CD4-positive, alpha-beta T cell (primary cell): ENCODE measurements at regions not wholly inside any gene's neighbourhood (a gene's known extent, or its start where the extent isn't known, plus 50 kb on each side); places are given as distances from the start of the nearest gene placed in this dataset.

Experiments
- ATAC-seq: fragments of 200-7000 bp; cut with Tn5 transposase; one replicate; pipeline ENCODE4 v1.10.0; 2022; ENCODE audit warnings: mild to moderate bottlenecking; ENCODE audit not compliant: poor library complexity
- CTCF ChIA-PET: fragments of 350-600 bp; sonication (Branson Sonifier 250); formaldehyde crosslinking; loops from one replicate; lab custom pipeline; 2021; ENCODE audit warnings: antibody characterized with exemption, inconsistent platforms; lab: Charles Lee
- POLR2A ChIA-PET: fragments of 350-600 bp; sonication (Branson Sonifier 250); formaldehyde crosslinking; loops from one replicate; lab custom pipeline; 2021; ENCODE audit warnings: antibody characterized with exemption, inconsistent platforms; lab: Charles Lee
- DNase-seq, 14 experiments: peaks; one replicate each; pipeline ENCODE4 v3.0.0-alpha.2; 2013 to 2020; ENCODE audit warnings: mixed read lengths in 2 of 14
- H3K27ac ChIP-seq, 2 donors: one replicate each; pipeline versions ENCODE4 v1.5.1 to v1.7.0; 2013; ENCODE audit warnings: low read length in 2 of 2, low read depth in 1 of 2, mild to moderate bottlenecking in 1 of 2
- H3K27me3 ChIP-seq, 2 experiments: 1 replicate in 1 of 2; 2 replicates in 1 of 2; pipeline versions ENCODE4 v1.6.1 to v1.7.0; 2013; ENCODE audit warnings: low read length in 2 of 2, control low read depth in 1 of 2, mild to moderate bottlenecking in 1 of 2, moderate library complexity in 1 of 2; ENCODE audit not compliant: insufficient read depth in 2 of 2, control insufficient read depth in 1 of 2
- H3K36me3 ChIP-seq: one replicate; pipeline ENCODE4 v1.6.1; 2013; ENCODE audit warnings: low read length, control low read depth; ENCODE audit not compliant: insufficient read depth
- H3K4me1 ChIP-seq: one replicate; pipeline ENCODE4 v1.6.1; 2013; ENCODE audit warnings: low read length, control low read depth; ENCODE audit not compliant: insufficient read depth
- H3K4me3 ChIP-seq: one replicate; pipeline ENCODE4 v1.5.1; 2013; ENCODE audit warnings: mild to moderate bottlenecking, low read length, moderate library complexity
- H3K9me3 ChIP-seq, 2 experiments: 1 replicate in 1 of 2; 2 replicates in 1 of 2; pipeline versions ENCODE4 v1.6.1 to v1.7.0; 2013; ENCODE audit warnings: low read length in 2 of 2, mild to moderate bottlenecking in 2 of 2, control low read depth in 1 of 2, moderate library complexity in 1 of 2; ENCODE audit not compliant: control insufficient read depth in 1 of 2, insufficient read depth in 1 of 2
- H3K27ac Mint-ChIP-seq: one replicate; pipeline ENCODE4 v1.8.0; 2020; ENCODE audit warnings: mixed read lengths
- H3K27me3 Mint-ChIP-seq: one replicate; pipeline ENCODE4 v1.8.0; 2021; ENCODE audit warnings: mixed read lengths
- H3K36me3 Mint-ChIP-seq: one replicate; pipeline ENCODE4 v1.8.0; 2021; ENCODE audit warnings: low read depth, mixed read lengths
- H3K4me1 Mint-ChIP-seq: one replicate; pipeline ENCODE4 v1.8.0; 2021; ENCODE audit warnings: low read depth, mixed read lengths
- H3K4me3 Mint-ChIP-seq: one replicate; pipeline ENCODE4 v1.8.0; 2020; ENCODE audit warnings: mild to moderate bottlenecking, mixed read lengths
- H3K9me3 Mint-ChIP-seq: one replicate; pipeline ENCODE4 v1.8.0; 2020; ENCODE audit warnings: mixed read lengths
- CTCF ChIP-seq: fragments of 200-600 bp; IDR thresholded peaks from one replicate; pipeline ENCODE4 v1.8.0; 2022; ENCODE audit warnings: antibody characterized with exemption, mild to moderate bottlenecking
- intact Hi-C, 2 experiments: fragments of 100-400 bp; cut with DNase I in 1 of 2; cut with micrococcal nuclease in 1 of 2; formaldehyde crosslinking; loops; one replicate each; pipeline versions ENCODE4 v1.15.1 to v1.9.0; 2023 to 2025; cut with DNase I, micrococcal nuclease

GRCh38 chr1:90475631-90476030 lies 241.5 kb downstream of the BARHL2 start:
- Mint-ChIP-seq H3K4me3 (no peak overlapping the region), H3K27me3 (no peaks in the 10 kb centered on the region), H3K36me3 (no peaks in the 10 kb centered on the region), H3K27ac (no peak overlapping the region), H3K9me3 (no peaks in the 10 kb centered on the region), H3K4me1 (no peaks in the 10 kb centered on the region)
- Histone ChIP-seq H3K27ac (no peak overlapping the region), H3K9me3 (no peaks in the 10 kb centered on the region), H3K4me1 (no peaks in the 10 kb centered on the region), H3K36me3 (no peaks in the 10 kb centered on the region), H3K4me3 (no peak overlapping the region), H3K27me3 (no peaks in the 10 kb centered on the region)
- ATAC-seq (no peak), DNase-seq (no peak)
- POLR2A ChIA-PET, result no interaction called here
- intact Hi-C loops, result no loop called here
- CTCF ChIA-PET, result no interaction called here
- no peak for TF ChIP-seq CTCF

GRCh38 chr1:90474731-90475130 lies 242.4 kb downstream of the BARHL2 start:
- DNase-seq (no peak), ATAC-seq (no peak)
- POLR2A ChIA-PET, result no interaction called here
- CTCF ChIA-PET, result no interaction called here
- Mint-ChIP-seq H3K9me3 (no peaks in the 10 kb centered on the region), H3K27ac (no peak overlapping the region), H3K4me3 (no peak overlapping the region), H3K36me3 (no peaks in the 10 kb centered on the region), H3K4me1 (no peaks in the 10 kb centered on the region), H3K27me3 (no peaks in the 10 kb centered on the region)
- H3K27ac ChIP-seq, result no peak overlapping the region
- no peak for TF ChIP-seq CTCF
- no peaks in the 10 kb centered on the region for H3K9me3 ChIP-seq
- intact Hi-C loops, result no loop called here
- no peaks in the 10 kb centered on the region for H3K4me1 ChIP-seq
- H3K36me3 ChIP-seq, result no peaks in the 10 kb centered on the region
- no peaks in the 10 kb centered on the region for H3K27me3 ChIP-seq
- no peak overlapping the region for H3K4me3 ChIP-seq

- no peaks in the 10 kb centered on the region for H3K27me3 Mint-ChIP-seq
- Histone ChIP-seq H3K27me3 (no peaks in the 10 kb centered on the region), H3K4me3 (no peak overlapping the region), H3K27ac (no peak overlapping the region), H3K9me3 (no peaks in the 10 kb centered on the region), H3K4me1 (no peaks in the 10 kb centered on the region), H3K36me3 (no peaks in the 10 kb centered on the region)
- no peaks in the 10 kb centered on the region for H3K36me3 Mint-ChIP-seq
- POLR2A ChIA-PET, result no interaction called here
- no peak for TF ChIP-seq CTCF
- H3K27ac Mint-ChIP-seq, result no peak overlapping the region
- intact Hi-C loops, result no loop called here
- no peak overlapping the region for H3K4me3 Mint-ChIP-seq
- no peak for ATAC-seq
- DNase-seq, result no peak
- no peaks in the 10 kb centered on the region for H3K4me1 Mint-ChIP-seq
- no peaks in the 10 kb centered on the region for H3K9me3 Mint-ChIP-seq
- CTCF ChIA-PET, result no interaction called here
Observed at GRCh38 chr1:90474158-90474557, 242.9 kb downstream of the BARHL2 start.
